Calu3 (cell line): ENCODE measurements at regions not wholly inside any gene's neighbourhood (a gene's known extent, or its start where the extent isn't known, plus 50 kb on each side); places are given as distances from the start of the nearest gene placed in this dataset.

Experiments used
- BruUV-seq: library from RNA; stranded (reverse); fragments of 400-500 nt; replicated peaks from 2 replicates; lab custom pipeline; 2021; lab: Mats Ljungman, UMichigan
- CTCF ChIA-PET: fragments of 300-600 bp; sonication (Branson Sonifier 250); formaldehyde crosslinking; loops from one replicate; lab custom pipeline; 2022; ENCODE audit warnings: antibody characterized with exemption; lab: Charles Lee
- DNase-seq: peaks from one replicate; pipeline ENCODE4 v3.0.0; 2022
- H3K27ac Mint-ChIP-seq: one replicate; pipeline ENCODE4 v1.8.0; 2022; ENCODE audit warnings: mixed read lengths; ENCODE audit not compliant: unreplicated experiment
- H3K27me3 Mint-ChIP-seq: one replicate; pipeline ENCODE4 v1.8.0; 2022; ENCODE audit warnings: mixed read lengths; ENCODE audit not compliant: unreplicated experiment
- H3K36me3 Mint-ChIP-seq: one replicate; pipeline ENCODE4 v1.8.0; 2022; ENCODE audit warnings: mild to moderate bottlenecking, moderate library complexity, mixed read lengths; ENCODE audit not compliant: insufficient read depth, unreplicated experiment
- H3K4me1 Mint-ChIP-seq: one replicate; pipeline ENCODE4 v1.8.0; 2022; ENCODE audit warnings: mild to moderate bottlenecking, low read depth, mixed read lengths; ENCODE audit not compliant: unreplicated experiment
- H3K4me3 Mint-ChIP-seq: one replicate; pipeline ENCODE4 v1.8.0; 2022; ENCODE audit warnings: mild to moderate bottlenecking, low read depth, moderate library complexity, mixed read lengths; ENCODE audit not compliant: unreplicated experiment
- H3K9me3 Mint-ChIP-seq: one replicate; pipeline ENCODE4 v1.8.0; 2022; ENCODE audit warnings: low read depth, mixed read lengths; ENCODE audit not compliant: unreplicated experiment
- intact Hi-C: fragments of 100-400 bp; cut with micrococcal nuclease; formaldehyde crosslinking; loops from one replicate; pipeline ENCODE4 v1.10.0; 2022; ENCODE audit not compliant: unreplicated experiment
- TF ChIP-seq, protein P1 (sequence below): fragments of 200-600 bp; IDR thresholded peaks from one replicate; pipeline ENCODE4 v1.8.0; 2022; ENCODE audit warnings: antibody characterized with exemption; ENCODE audit not compliant: unreplicated experiment

DNA sequence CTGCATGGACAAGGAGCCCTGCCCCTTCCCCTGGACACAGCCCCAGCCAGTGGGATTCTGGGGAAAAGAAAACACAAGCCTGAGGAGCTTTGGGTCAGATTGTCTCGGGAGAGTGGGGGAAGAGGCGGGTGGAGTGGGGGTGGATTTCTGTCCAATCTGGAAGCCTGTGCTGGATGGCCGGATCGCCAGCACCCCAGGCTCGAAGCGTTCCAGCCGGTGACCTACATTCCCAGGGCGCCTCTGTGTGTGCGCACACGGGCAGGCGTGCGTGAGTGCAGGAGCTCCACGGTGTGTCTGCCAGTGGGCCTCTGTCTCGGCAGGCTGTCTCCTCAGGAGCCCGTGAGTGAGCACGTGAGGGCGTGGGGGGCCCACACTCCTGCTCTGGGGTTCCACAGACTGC lies 74.3 kb upstream of the DAB2IP start:
- Mint-ChIP-seq H3K36me3 (no peaks in the 10 kb centered on the region), H3K9me3 (no peaks in the 10 kb centered on the region), H3K27ac (no peak overlapping the region), H3K27me3 (peaks cover 2% of the 10 kb centered on the region), H3K4me3 (no peak overlapping the region), H3K4me1 (peaks cover 13% of the 10 kb centered on the region)
- TF ChIP-seq, protein P1, sequence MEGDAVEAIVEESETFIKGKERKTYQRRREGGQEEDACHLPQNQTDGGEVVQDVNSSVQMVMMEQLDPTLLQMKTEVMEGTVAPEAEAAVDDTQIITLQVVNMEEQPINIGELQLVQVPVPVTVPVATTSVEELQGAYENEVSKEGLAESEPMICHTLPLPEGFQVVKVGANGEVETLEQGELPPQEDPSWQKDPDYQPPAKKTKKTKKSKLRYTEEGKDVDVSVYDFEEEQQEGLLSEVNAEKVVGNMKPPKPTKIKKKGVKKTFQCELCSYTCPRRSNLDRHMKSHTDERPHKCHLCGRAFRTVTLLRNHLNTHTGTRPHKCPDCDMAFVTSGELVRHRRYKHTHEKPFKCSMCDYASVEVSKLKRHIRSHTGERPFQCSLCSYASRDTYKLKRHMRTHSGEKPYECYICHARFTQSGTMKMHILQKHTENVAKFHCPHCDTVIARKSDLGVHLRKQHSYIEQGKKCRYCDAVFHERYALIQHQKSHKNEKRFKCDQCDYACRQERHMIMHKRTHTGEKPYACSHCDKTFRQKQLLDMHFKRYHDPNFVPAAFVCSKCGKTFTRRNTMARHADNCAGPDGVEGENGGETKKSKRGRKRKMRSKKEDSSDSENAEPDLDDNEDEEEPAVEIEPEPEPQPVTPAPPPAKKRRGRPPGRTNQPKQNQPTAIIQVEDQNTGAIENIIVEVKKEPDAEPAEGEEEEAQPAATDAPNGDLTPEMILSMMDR: no peak
- intact Hi-C loops: no loop called here
- CTCF ChIA-PET: interaction anchor here (0.7 to 1.0 kb wide), 2 partner anchors 19 to 27 kb away, joined by 3 to 4 read pairs; no protein-coding TSS in a partner anchor
- no peak for DNase-seq
- BruUV-seq: no TSS peak

DNA sequence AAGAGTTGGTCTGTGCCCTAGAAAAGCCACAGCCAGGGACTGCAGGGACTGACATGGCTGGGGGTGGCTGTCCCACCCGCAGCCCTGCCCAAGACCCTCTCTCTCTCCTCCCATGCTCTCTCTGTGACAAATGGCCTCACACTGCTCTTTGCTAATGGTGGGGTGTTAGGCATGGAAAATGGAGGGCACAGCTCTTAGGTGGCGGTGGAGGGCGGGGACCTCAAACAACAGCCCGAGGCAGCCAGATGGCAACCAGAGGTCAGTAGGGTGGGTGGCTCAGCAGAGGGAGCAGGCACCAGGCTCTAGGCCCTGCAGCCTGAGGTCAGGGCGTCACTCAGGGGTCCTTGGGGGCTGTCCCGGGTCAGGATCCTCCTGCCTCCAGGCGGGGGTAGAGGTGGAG lies 73.9 kb upstream of the DAB2IP start:
- Mint-ChIP-seq H3K36me3 (no peaks in the 10 kb centered on the region), H3K4me3 (no peak overlapping the region), H3K27ac (no peak overlapping the region), H3K9me3 (no peaks in the 10 kb centered on the region), H3K4me1 (peaks cover 13% of the 10 kb centered on the region), H3K27me3 (peaks cover 6% of the 10 kb centered on the region)
- no TSS peak for BruUV-seq
- intact Hi-C loops: no loop called here
- CTCF ChIA-PET: interaction anchor here (1.0 kb wide), 1 partner anchor 27 kb away, joined by 3 read pairs; no protein-coding TSS in a partner anchor
- TF ChIP-seq, protein P1: no peak
- DNase-seq: no peak

DNA sequence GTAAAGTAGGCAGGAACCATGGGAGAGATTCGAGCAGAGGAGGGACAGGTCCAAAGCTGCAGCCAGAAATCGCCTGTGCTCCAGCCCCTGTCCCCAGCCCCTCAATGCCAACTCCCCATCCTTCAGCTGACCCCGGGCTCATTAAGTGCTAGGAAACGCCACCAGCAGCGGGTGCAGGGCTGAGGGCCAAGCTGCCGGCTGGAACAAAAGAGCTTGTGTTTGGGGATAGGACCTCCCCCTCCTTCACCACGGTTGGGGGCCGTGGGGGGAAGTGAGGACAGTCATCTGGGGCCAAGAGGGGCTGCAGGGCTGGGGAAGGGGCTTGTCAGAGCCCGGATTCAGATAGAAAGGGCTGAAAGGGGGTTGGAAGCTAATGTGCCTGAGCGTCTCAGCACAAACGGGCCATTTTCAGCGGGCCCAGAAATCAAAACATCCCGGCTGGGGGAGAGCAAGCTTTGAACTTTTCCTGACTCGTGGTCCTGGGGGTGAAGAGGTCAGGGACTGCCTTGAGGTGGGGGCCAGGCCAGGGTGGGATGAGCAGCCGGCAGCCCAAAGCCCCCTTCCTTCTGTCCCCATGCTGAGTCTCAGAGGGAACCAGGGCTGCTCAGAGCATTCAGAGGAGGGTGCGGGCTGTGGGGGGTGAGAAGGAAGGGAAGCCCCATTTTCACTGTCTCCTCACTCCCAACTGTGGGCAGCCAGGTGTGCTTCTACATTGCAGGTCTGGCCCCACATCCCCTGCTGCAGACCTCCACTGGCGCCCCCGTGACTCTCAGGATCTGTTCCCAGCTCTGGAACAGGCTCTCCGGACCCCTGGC lies 69.4 kb upstream of the DAB2IP start:
- BruUV-seq: no TSS peak

DNA sequence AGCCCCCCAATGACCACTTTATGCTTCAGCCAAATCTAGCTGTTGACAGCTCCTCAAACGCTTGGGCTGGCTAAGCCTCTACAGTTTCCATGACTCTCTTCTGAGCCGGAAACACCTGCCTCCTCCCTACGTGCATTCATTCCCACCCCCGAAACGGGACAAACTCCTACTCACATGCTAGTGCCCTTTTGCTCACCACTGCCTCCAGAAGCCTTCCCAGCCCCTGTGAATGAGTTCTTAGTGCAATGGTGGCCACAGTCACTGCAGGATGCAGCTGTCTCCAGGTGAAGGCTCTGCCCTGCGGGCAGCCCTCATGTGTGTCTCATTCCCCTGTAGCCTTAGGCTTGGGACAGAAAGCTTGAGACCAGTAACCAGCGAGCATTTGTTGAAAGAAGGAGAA lies 68.8 kb upstream of the DAB2IP start:
- TF ChIP-seq, protein P1: no peak
- Mint-ChIP-seq H3K27ac (no peak overlapping the region), H3K4me3 (no peak overlapping the region), H3K27me3 (peaks cover 23% of the 10 kb centered on the region), H3K4me1 (peaks cover 13% of the 10 kb centered on the region), H3K36me3 (no peaks in the 10 kb centered on the region), H3K9me3 (no peaks in the 10 kb centered on the region)
- CTCF ChIA-PET: no interaction called here
- no peak for DNase-seq
- no TSS peak for BruUV-seq
- intact Hi-C loops: no loop called here

More for the DNA sequence above, 69.4 kb upstream of the DAB2IP start:
- TF ChIP-seq, protein P1: no peak
- H3K27ac Mint-ChIP-seq: no peak overlapping the region
- intact Hi-C loops: no loop called here
- no peak overlapping the region for H3K4me3 Mint-ChIP-seq
- CTCF ChIA-PET: no interaction called here
- no peak for DNase-seq
- H3K36me3 Mint-ChIP-seq: no peaks in the 10 kb centered on the region
- H3K4me1 Mint-ChIP-seq: peaks cover 13% of the 10 kb centered on the region
- H3K9me3 Mint-ChIP-seq: no peaks in the 10 kb centered on the region
- H3K27me3 Mint-ChIP-seq: peaks cover 16% of the 10 kb centered on the region
